Effector memory CD8-positive, alpha-beta T cell (primary cell): ENCODE measurements at regions not wholly inside any gene's neighbourhood (a gene's known extent, or its start where the extent isn't known, plus 50 kb on each side); places are given as distances from the start of the nearest gene placed in this dataset.

ENCODE experiments used
- ATAC-seq: fragments of 150-1000 bp; cut with Tn5 transposase; replicated peaks from 2 replicates; pipeline ENCODE4 v1.10.0; 2021; ENCODE audit warnings: mild to moderate bottlenecking, moderate library complexity
- DNase-seq, 3 experiments: peaks; one replicate each; pipeline ENCODE4 v3.0.0; 2021
- H3K27ac Mint-ChIP-seq, 2 donors: one replicate each; pipeline ENCODE4 v1.8.0; 2022; ENCODE audit warnings: mild to moderate bottlenecking in 2 of 2, mixed read lengths in 2 of 2, moderate library complexity in 2 of 2
- H3K27me3 Mint-ChIP-seq, 2 donors: one replicate each; pipeline ENCODE4 v1.8.0; 2022; ENCODE audit warnings: mixed read lengths in 2 of 2
- H3K36me3 Mint-ChIP-seq: one replicate; pipeline ENCODE4 v1.8.0; 2022; ENCODE audit warnings: mild to moderate bottlenecking, moderate library complexity, mixed read lengths; ENCODE audit not compliant: insufficient read depth
- H3K4me1 Mint-ChIP-seq, 2 donors: one replicate each; pipeline ENCODE4 v1.8.0; 2022; ENCODE audit warnings: low read depth in 2 of 2, mixed read lengths in 2 of 2
- H3K4me3 Mint-ChIP-seq, 2 donors: one replicate each; pipeline ENCODE4 v1.8.0; 2022; ENCODE audit warnings: mild to moderate bottlenecking in 2 of 2, mixed read lengths in 2 of 2, moderate library complexity in 2 of 2
- H3K9me3 Mint-ChIP-seq, 2 donors: one replicate each; pipeline ENCODE4 v1.8.0; 2022; ENCODE audit warnings: mixed read lengths in 2 of 2

DNA sequence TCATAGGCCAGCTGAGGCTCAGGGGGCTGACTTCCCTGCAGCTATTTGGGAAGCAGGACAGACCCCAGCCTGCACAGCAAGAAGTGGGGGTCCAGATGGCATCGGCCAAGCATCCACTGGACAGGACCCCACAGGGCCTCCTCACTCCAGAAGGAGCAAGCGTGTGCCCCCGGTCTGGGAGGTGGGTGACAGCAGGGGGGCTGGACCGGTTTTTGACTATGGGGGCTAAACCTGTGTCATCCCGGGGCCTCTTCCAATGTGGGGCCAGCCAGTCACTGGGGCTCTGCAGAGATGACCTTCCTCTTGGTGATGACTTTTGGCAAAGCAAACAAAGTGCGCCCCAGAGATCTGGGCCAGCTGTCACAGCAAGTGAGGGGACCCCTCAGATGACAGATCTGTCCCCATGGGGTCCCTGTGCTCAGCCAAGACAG lies 163.9 kb downstream of the OLFM1 start:
- no peak overlapping the region for H3K27ac Mint-ChIP-seq
- no peaks in the 10 kb centered on the region for H3K9me3 Mint-ChIP-seq
- H3K27me3 Mint-ChIP-seq = peaks cover 10 to 48% of the 10 kb centered on the region in 2 donors
- DNase-seq (no peak), ATAC-seq (no peak)
- H3K4me3 Mint-ChIP-seq = no peak overlapping the region
- no peaks in the 10 kb centered on the region for H3K36me3 Mint-ChIP-seq
- H3K4me1 Mint-ChIP-seq = no peaks in the 10 kb centered on the region

DNA sequence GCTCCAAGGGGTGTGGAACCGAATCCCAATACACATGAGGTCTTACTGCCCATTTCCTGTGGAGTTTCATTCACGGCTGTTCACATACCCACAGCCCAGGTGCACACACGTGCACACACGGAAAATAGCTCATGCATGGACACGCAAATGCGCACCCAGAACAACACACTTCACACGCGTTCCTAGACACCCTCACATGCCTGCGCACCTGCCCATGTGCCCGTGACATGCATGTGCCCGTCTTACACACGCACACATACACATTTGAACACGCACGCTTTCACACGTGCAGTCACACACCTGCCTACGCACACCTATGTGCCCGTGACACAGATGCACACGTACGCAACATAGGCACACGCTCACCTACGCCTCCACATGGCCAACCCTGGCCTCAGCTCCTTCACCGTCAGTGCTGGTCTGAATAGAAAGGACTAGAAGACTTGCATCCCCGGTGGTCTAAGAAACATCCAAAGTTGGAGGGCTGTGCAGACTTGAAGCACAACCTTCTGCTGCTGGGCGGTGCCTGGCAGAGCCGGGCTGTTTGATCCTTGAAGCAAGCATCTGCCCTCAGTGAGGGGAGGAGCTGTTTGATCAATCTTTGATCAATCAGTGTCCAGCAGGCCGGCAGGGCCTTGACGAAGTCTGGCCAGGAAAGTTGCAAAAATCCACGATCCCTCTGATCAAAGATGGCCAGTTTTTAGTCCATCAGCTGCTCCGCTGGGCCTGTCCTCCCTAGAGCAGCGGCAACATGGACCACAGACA lies 164.7 kb downstream of the OLFM1 start:
- no peaks in the 10 kb centered on the region for H3K4me1 Mint-ChIP-seq
- no peaks in the 10 kb centered on the region for H3K36me3 Mint-ChIP-seq
- peaks cover 3 to 47% of the 10 kb centered on the region in 2 donors for H3K27me3 Mint-ChIP-seq
- ATAC-seq (no peak), DNase-seq (no peak)
- no peak overlapping the region for H3K4me3 Mint-ChIP-seq
- H3K9me3 Mint-ChIP-seq = no peaks in the 10 kb centered on the region
- no peak overlapping the region for H3K27ac Mint-ChIP-seq

DNA sequence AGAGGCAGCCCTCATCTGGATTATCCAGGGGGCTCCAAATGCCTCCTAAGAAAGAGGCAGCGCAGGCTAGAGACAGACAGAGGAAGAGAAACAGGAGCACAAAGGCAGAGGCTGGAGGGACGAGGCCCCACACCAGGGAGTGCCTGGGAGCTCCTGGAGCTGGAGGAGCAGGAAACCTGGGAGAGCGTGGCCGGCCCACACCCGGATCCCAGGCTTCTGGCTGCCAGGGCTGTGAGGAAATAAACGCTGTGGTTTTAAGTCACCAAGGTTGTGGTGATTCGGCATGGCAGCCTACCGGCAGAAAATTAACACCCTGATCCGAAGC lies 165.5 kb downstream of the OLFM1 start:
- H3K4me1 Mint-ChIP-seq = no peaks in the 10 kb centered on the region
- no peaks in the 10 kb centered on the region for H3K9me3 Mint-ChIP-seq
- no peaks in the 10 kb centered on the region for H3K36me3 Mint-ChIP-seq
- DNase-seq (no peak), ATAC-seq (no peak)
- peaks cover 0 to 42% of the 10 kb centered on the region in 2 donors for H3K27me3 Mint-ChIP-seq
- no peak overlapping the region for H3K4me3 Mint-ChIP-seq
- H3K27ac Mint-ChIP-seq = no peak overlapping the region

DNA sequence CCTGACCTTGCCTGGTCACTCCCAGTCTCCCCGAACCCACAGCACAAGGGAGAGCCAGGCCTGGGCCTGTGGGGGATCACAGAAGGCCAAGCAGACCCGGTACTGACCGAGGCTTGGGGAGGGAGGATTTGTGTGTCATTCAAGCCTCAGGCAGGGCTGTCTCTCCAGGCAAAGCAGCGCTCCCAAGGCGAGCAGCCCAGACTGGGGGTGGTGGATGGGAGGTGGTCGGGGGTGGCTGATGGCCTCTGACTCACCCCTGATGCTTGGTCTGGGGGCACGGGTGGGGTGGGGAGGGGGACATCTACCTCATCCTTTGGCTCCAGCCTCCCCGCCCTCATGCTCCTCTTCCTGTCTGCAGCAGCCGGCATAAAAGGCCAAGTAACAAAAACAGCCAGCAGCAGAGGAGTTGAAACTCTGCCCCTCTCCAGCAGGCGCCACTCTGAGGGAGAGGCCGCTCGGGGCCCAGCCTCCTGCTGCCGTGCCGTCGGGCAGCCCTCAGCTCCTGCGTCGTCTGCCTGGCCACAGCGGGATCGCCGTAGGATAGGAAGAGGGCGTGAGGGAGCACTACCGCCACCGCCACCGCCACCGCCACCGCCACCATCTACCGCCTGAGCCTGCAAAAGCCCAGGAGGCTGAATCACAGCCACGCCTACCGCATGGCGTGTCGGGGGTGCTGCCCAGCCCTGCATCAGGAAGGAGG lies 166.0 kb downstream of the OLFM1 start:
- no peak overlapping the region for H3K4me3 Mint-ChIP-seq
- H3K27ac Mint-ChIP-seq = no peak overlapping the region
- H3K4me1 Mint-ChIP-seq = no peaks in the 10 kb centered on the region
- DNase-seq (no peak), ATAC-seq (no peak)
- H3K36me3 Mint-ChIP-seq = no peaks in the 10 kb centered on the region
- H3K9me3 Mint-ChIP-seq = no peaks in the 10 kb centered on the region
- H3K27me3 Mint-ChIP-seq = peaks cover 0 to 42% of the 10 kb centered on the region in 2 donors

DNA sequence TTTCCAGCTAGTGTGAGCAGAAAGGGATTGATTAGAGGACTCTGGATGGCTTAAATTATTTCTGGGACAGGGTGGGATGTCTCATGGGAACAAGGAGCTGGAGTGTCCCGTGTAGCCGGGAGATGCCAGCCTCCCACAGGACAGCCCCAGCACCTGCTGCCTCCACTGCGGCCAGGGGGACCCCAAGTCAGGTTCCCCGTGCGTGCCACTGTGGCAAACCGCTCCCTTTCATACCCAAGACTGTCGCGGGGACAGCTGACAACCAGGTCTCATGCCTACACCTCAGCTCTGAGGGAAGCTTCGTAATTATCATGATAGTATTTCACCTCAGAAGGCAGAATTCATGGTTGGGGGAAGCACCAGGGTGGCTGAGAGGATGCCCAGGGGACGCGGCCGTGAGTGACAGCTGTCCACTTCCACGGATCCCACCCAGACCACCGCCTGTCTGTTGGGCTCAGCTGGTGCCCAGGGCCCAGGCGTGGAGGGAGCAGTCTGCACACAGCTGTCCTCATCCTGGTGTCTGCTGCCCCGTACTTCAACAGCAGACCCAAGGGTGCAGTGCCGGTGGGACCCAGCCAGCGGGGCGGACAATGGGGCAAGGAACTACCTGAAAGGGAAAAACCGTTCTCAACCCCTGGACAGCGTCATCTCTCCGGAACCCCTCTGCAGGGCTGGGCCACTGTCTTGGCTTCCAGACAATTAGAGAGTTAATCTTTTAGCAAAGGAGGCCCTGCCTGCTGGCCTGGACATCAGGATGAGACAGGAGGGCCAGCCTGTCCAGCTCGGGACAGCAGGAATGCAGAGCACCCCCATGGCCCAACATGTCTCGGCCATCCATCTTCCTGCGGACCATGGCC lies 166.9 kb downstream of the OLFM1 start:
- DNase-seq (no peak), ATAC-seq (no peak)
- H3K27me3 Mint-ChIP-seq = peaks cover 0 to 42% of the 10 kb centered on the region in 2 donors
- H3K4me3 Mint-ChIP-seq = no peak overlapping the region
- H3K9me3 Mint-ChIP-seq = no peaks in the 10 kb centered on the region
- no peaks in the 10 kb centered on the region for H3K4me1 Mint-ChIP-seq
- no peaks in the 10 kb centered on the region for H3K36me3 Mint-ChIP-seq
- no peak overlapping the region for H3K27ac Mint-ChIP-seq

DNA sequence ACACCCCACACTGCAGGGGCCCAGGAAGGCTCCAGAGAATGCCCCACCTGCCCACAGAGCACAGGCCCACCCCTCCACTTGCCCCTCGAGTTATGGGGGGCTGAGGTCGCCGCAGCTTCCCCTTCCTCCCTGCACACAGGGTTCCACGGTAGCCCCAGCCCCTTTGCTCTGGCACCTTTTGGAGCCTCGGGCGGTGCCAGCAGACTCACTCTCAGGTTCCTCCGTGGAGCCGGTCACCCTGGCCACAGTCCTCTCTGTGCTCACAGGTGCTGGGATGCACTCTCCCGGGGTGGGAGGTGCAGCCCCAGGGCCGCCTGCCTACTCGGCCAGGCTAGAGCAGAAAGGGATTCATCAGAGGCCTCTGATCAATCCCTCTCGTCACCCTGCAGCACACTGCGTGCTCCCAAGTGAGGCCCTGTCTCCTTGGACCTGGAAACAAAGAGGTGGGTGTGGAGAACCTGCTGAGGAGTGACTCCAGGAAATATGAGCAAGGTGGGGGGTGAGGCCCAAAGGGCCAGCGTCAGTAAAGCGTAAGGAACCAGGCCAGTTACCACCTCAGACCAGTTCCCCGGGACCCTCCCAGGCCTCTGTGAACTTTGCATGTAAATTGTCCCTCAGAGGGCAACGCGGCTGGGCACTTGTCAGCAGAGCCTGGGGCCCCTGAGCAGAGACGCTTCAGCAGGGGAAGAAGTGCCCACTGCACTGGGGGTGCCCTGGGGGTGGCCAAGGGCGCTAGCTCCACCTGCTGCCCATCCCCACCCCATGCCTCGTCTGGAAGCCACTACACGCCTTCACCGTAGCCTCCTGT lies 167.8 kb downstream of the OLFM1 start:
- Mint-ChIP-seq H3K4me1 (no peaks in the 10 kb centered on the region), H3K27me3 (peaks cover 0 to 42% of the 10 kb centered on the region in 2 donors), H3K4me3 (peak overlapping the region in 1 of 2 donors; percentile 36), H3K27ac (no peak overlapping the region), H3K36me3 (no peaks in the 10 kb centered on the region), H3K9me3 (no peaks in the 10 kb centered on the region)
- DNase-seq (no peak), ATAC-seq (no peak)

DNA sequence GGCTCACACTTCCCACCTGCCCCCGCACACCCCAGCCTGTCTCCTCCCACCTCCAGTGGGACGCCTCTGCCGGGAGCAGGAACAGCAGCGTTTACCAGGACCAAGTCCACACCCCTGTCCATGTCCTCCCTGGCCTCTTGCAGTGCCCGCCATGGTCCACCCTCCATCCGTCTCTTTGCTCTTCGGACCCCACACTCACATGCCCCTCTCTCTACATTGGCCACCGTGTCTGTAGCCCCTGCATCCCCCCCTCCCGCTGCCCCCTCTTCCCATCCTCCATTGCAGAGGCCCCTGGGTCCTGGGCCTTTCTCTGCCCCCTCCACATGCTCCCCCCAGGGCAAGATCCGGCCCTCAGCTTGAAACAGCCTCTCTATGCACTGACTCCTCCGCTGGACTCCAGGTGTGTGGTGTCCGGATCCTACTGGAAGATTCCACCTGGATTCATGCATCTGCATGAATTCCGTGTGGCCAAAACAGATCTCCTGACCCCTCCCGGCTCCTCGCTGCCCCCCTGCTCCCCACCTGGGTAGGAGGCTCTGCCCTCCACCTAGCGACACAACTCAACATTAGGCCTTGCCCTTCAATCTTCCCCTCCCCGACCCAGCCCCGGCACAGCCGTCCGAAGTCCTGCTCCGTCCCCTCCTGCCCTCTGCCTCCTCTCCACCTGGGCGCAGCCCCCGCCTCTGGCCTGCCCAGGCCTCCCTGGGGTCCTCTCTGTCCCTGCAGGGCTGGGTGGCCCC lies 168.5 kb downstream of the OLFM1 start:
- Mint-ChIP-seq H3K36me3 (no peaks in the 10 kb centered on the region), H3K27me3 (peaks cover 0 to 42% of the 10 kb centered on the region in 2 donors), H3K9me3 (no peaks in the 10 kb centered on the region), H3K27ac (no peak overlapping the region), H3K4me1 (no peaks in the 10 kb centered on the region), H3K4me3 (no peak overlapping the region)
- no peak for DNase-seq
- no peak for ATAC-seq

DNA sequence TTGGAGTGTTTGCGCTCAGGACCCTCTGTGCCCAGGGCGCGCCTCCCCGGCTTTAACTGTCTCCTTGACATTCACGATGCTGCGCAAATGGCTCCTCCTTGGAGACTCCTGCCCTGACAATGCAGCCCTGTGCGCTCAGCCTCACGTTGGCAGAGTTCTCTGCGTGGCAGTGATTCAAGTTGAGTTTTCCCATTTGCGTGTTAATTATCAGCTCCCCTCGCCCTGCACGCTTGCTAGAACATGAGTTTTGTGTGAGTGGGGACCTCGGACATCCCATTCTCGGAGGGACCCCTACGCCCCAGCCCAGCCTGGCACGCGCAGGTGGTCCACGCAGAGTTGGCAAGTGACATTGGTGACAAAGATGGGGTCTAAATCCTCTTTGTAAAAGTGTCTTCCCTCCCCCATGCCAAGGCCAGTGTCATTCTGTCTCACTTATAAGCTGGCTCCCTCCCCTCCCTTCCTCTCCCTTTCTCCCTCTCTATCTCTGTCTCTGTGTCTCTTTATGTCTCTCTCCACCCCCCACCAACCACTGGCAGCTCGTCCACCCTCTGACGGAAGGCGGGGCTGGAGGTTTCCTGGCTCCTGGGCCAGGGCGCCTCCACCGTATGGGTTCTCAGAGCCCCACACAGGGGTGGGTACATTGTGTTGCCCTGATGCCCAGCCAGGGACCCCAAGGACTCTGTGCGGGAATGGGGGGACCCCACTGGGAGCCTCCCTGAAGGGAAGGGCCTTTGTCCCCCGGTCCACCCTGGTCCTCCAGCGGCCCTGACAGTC lies 169.3 kb downstream of the OLFM1 start:
- Mint-ChIP-seq H3K36me3 (no peaks in the 10 kb centered on the region), H3K27me3 (peaks cover 0 to 39% of the 10 kb centered on the region in 2 donors), H3K9me3 (no peaks in the 10 kb centered on the region), H3K4me3 (no peak overlapping the region), H3K4me1 (no peaks in the 10 kb centered on the region), H3K27ac (no peak overlapping the region)
- DNase-seq (no peak), ATAC-seq (no peak)

DNA sequence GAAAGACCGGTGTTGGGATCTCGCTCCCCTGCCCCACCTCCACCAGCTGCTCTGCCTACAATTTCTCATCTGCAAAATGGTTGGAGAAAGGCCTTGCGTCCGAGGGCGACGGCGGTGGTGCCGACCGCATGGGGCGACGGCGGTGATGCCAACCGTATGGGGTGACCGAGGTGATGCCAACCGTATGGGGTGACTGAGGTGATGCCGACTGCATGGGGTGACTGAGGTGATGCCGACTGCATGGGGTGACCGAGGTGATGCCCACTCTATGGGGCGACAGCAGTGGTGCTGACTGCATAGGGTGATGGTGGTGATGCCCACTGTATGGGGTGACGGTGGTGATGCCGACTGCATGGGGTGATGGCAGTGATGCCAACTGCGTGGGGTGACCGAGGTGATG lies 171.0 kb downstream of the OLFM1 start:
- no peak for DNase-seq
- Mint-ChIP-seq H3K36me3 (no peaks in the 10 kb centered on the region), H3K27me3 (peaks cover 0 to 24% of the 10 kb centered on the region in 2 donors), H3K4me1 (no peaks in the 10 kb centered on the region), H3K4me3 (no peak overlapping the region), H3K9me3 (no peaks in the 10 kb centered on the region), H3K27ac (no peak overlapping the region)
- ATAC-seq = no peak

DNA sequence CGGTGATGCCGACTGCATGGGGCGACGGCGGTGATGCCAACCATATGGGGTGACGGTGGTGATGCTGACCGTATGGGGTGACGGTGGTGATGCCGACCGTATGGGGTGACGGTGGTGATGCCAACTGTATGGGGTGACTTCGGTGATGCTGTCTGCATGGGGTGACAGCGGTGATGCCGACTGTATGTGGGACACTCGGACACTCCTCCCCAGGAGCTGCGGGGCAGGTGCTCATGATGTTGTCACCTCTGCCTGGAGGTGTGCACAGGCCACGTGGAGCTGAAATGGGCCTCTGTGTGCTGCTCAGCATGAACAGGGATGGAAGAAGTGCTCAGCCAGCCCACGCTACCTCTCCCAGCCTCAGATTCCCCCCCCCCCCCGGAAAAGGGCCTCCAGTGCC lies 171.8 kb downstream of the OLFM1 start:
- Mint-ChIP-seq H3K27me3 (peaks cover 0 to 24% of the 10 kb centered on the region in 2 donors), H3K9me3 (no peaks in the 10 kb centered on the region), H3K27ac (no peak overlapping the region), H3K36me3 (no peaks in the 10 kb centered on the region), H3K4me1 (no peaks in the 10 kb centered on the region), H3K4me3 (no peak overlapping the region)
- ATAC-seq (no peak), DNase-seq (no peak)

DNA sequence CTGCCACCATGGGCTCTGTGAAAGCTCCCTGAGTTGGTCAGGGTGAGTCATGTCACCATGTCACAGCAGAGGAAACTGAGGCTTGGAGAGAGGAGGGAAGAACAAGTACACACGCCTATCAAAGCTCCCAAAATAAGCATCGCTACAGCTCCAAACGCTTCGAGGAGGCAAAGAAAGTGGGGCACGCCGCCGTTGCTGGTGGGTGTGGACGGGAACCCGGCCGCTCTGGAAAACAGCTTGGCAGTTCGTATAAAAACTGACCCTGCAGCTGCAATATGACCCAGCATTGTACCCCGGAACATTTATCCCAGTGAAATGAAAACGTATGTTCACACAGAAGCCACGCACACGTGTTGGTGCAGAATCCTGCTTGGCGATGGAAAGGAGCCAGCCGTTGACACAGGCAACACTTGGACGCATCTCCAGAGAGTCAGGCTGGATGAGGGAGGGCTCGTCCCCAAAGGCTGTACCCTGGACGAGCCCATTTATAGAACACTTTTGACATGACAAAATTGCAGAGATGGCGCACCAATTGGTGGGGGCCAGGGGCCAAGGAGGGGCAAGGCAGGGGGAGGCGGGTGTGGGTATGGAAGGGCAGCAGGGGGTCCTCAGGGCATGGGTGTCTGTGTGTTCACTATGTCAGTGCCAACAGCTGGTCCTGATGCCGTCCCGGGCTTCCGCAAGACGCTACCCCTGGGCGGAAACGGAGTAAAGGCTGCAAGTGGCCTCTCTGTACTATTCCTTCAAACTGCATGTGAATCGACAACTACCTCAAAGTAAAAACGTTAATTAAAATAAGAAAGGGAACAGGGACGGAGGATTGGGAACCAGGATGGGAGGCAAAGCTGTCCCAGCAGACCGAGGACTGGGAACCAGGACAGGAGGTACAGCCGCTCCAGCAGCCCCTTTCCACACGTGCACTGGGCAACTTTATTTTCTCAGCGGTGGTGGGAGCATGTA lies 173.0 kb downstream of the OLFM1 start:
- Mint-ChIP-seq H3K9me3 (no peaks in the 10 kb centered on the region), H3K36me3 (no peaks in the 10 kb centered on the region), H3K4me1 (no peaks in the 10 kb centered on the region), H3K4me3 (no peak overlapping the region), H3K27ac (no peak overlapping the region), H3K27me3 (peaks cover 0 to 18% of the 10 kb centered on the region in 2 donors)
- DNase-seq = no peak
- no peak for ATAC-seq
